ENCODE measurements at regions not wholly inside any gene's neighbourhood (a gene's known extent, or its start where the extent isn't known, plus 50 kb on each side); places are given as distances from the start of the nearest gene placed in this dataset.

- intact Hi-C loops (cut with DNase I): no loop called here
- ATAC-seq: no peak
- DNase-seq: no peak
- no peaks in the 10 kb centered on the region for H3K36me3 ChIP-seq
- H3K27ac ChIP-seq: no peak overlapping the region
- no peak for TF ChIP-seq CTCF (IDR thresholded peaks at IDR 0.05)
- no peak overlapping the region for H3K4me3 ChIP-seq
- no peaks in the 10 kb centered on the region for H3K9me3 ChIP-seq
- WGBS, 2 donors: 82 to 86% methylated on average over 4 of the region's 4 CpGs
- H3K4me1 ChIP-seq: no peaks in the 10 kb centered on the region
- no peaks in the 10 kb centered on the region for H3K27me3 ChIP-seq
Measured at GRCh38 chr4:177718514-177718913, 276.3 kb upstream of the AGA start.

GRCh38 chr4:177726111-177726510 lies 283.9 kb upstream of the AGA start:
- H3K9me3 ChIP-seq: peaks cover 0 to 7% (median 0%) of the 10 kb centered on the region in 11 donors
- ATAC-seq: no peak
- no peaks in the 10 kb centered on the region for H3K36me3 ChIP-seq
- no peak for DNase-seq
- H3K27ac ChIP-seq: no peak overlapping the region
- intact Hi-C loops (cut with DNase I): no loop called here
- no peak for TF ChIP-seq CTCF (IDR thresholded peaks at IDR 0.05)
- no peaks in the 10 kb centered on the region for H3K27me3 ChIP-seq
- H3K4me1 ChIP-seq: no peaks in the 10 kb centered on the region
- 37 to 38% methylated on average over 3 of the region's 3 CpGs for WGBS, 2 donors
- no peak overlapping the region for H3K4me3 ChIP-seq

- TF ChIP-seq CTCF (IDR thresholded peaks at IDR 0.05): no peak
- 72 to 73% methylated on average over 27 of the region's 27 CpGs for WGBS, 2 donors
- Histone ChIP-seq H3K27ac (no peak overlapping the region), H3K36me3 (no peaks in the 10 kb centered on the region), H3K9me3 (peaks cover 0 to 7% (median 0%) of the 10 kb centered on the region in 11 donors), H3K4me3 (no peak overlapping the region), H3K27me3 (no peaks in the 10 kb centered on the region), H3K4me1 (no peaks in the 10 kb centered on the region)
- no peak for DNase-seq
- intact Hi-C loops (cut with DNase I): no loop called here
- ATAC-seq: no peak
Measured at GRCh38 chr4:177728361-177729152, 286.3 kb upstream of the AGA start.

GRCh38 chr4:177729681-177730080 lies 287.4 kb upstream of the AGA start:
- Histone ChIP-seq H3K27me3 (no peaks in the 10 kb centered on the region), H3K4me3 (no peak overlapping the region), H3K4me1 (no peaks in the 10 kb centered on the region), H3K9me3 (peaks cover 0 to 7% (median 0%) of the 10 kb centered on the region in 11 donors), H3K36me3 (no peaks in the 10 kb centered on the region), H3K27ac (no peak overlapping the region)
- ATAC-seq: no peak
- TF ChIP-seq CTCF (IDR thresholded peaks at IDR 0.05): no peak
- intact Hi-C loops (cut with DNase I): no loop called here
- WGBS, 2 donors: 51 to 55% methylated on average over 3 of the region's 3 CpGs
- DNase-seq: no peak
